GM18867 (cell line): ENCODE measurements at regions not wholly inside any gene's neighbourhood (a gene's known extent, or its start where the extent isn't known, plus 50 kb on each side); places are given as distances from the start of the nearest gene placed in this dataset.

ENCODE experiments used
- ATAC-seq: cut with Tn5 transposase; IDR thresholded peaks from one replicate; pipeline ENCODE4 v1.9.1; 2021; ENCODE audit warnings: mild to moderate bottlenecking, moderate library complexity; ENCODE audit not compliant: unreplicated experiment

- ATAC-seq = no peak
These were observed 50.6 kb downstream of the SLIT2 start for GRCh38 chr4:20302336-20302735.

- no peak for ATAC-seq
These were observed 54.3 kb downstream of the SLIT2 start for GRCh38 chr4:20305976-20306375.

GRCh38 chr4:20311856-20312255 is 60.2 kb downstream of the SLIT2 start:
- ATAC-seq = no peak

- no peak for ATAC-seq
These were observed 61.7 kb downstream of the SLIT2 start for GRCh38 chr4:20313237-20314030.

GRCh38 chr4:20317424-20317985 is 65.8 kb downstream of the SLIT2 start:
- ATAC-seq = no peak

GRCh38 chr4:20318001-20318908 is 66.5 kb downstream of the SLIT2 start:
- ATAC-seq = peak; percentile 75

- no peak for ATAC-seq
These were observed 67.2 kb downstream of the SLIT2 start for GRCh38 chr4:20318909-20319277.

- no peak for ATAC-seq
These were observed 68.3 kb downstream of the SLIT2 start for GRCh38 chr4:20319825-20320612.

- no peak for ATAC-seq
These were observed 72.3 kb downstream of the SLIT2 start for GRCh38 chr4:20323991-20324390.

GRCh38 chr4:20326460-20326859 is 74.8 kb downstream of the SLIT2 start:
- no peak for ATAC-seq

GRCh38 chr4:20326977-20327376 is 75.3 kb downstream of the SLIT2 start:
- ATAC-seq = no peak

- ATAC-seq = no peak
These were observed 76.1 kb downstream of the SLIT2 start for GRCh38 chr4:20327808-20328207.

GRCh38 chr4:20331642-20332041 is 79.9 kb downstream of the SLIT2 start:
- ATAC-seq = no peak

GRCh38 chr4:20333141-20333715 is 81.5 kb downstream of the SLIT2 start:
- no peak for ATAC-seq

- ATAC-seq = no peak
These were observed 85.6 kb downstream of the SLIT2 start for GRCh38 chr4:20337261-20337664.

- ATAC-seq = no peak
These were observed 87.1 kb downstream of the SLIT2 start for GRCh38 chr4:20338841-20339240.

- no peak for ATAC-seq
These were observed 89.5 kb downstream of the SLIT2 start for GRCh38 chr4:20341134-20341738.

- no peak for ATAC-seq
These were observed 95.8 kb downstream of the SLIT2 start for GRCh38 chr4:20347531-20347930.

GRCh38 chr4:20348411-20348810 is 96.7 kb downstream of the SLIT2 start:
- ATAC-seq = no peak
